B cell (primary cell): ENCODE measurements at regions not wholly inside any gene's neighbourhood (a gene's known extent, or its start where the extent isn't known, plus 50 kb on each side); places are given as distances from the start of the nearest gene placed in this dataset.

Experiments used
- ATAC-seq: fragments of 200-7000 bp; cut with Tn5 transposase; one replicate; pipeline ENCODE4 v1.10.0; 2021; ENCODE audit warnings: low read depth, mild to moderate bottlenecking, moderate number of reproducible peaks, moderate library complexity
- CTCF ChIA-PET: fragments of 350-600 bp; sonication (Branson Sonifier 250); formaldehyde crosslinking; loops from one replicate; lab custom pipeline; 2021; ENCODE audit warnings: antibody characterized with exemption, inconsistent platforms; lab: Charles Lee
- POLR2A ChIA-PET: fragments of 350-600 bp; sonication (Branson Sonifier 250); formaldehyde crosslinking; loops from one replicate; lab custom pipeline; 2021; ENCODE audit warnings: antibody characterized with exemption; lab: Charles Lee
- DNase-seq: peaks from one replicate; pipeline ENCODE4 v3.0.0; 2013
- H2AFZ ChIP-seq: 2 replicates; pipeline ENCODE4 v1.6.1; 2012; ENCODE audit warnings: mild to moderate bottlenecking, low read depth, low read length; ENCODE audit not compliant: insufficient read depth, poor library complexity, severe bottlenecking
- H3K27ac ChIP-seq, 2 donors: 1 replicate in 1 of 2; 2 replicates in 1 of 2; pipeline ENCODE4 v1.5.1; 2012 to 2013; ENCODE audit warnings: low read length in 2 of 2, mild to moderate bottlenecking in 2 of 2, moderate library complexity in 1 of 2
- H3K27me3 ChIP-seq, 4 experiments: fragments of 200-600 bp in 1 of 4; sonication (generic) in 1 of 4; replicated peaks in 1 of 4; 1 replicate in 2 of 4; 2 replicates in 2 of 4; pipeline versions ENCODE4 v1.6.1 to v1.7.0; 2013 to 2016; ENCODE audit warnings: low read length in 3 of 4, mild to moderate bottlenecking in 2 of 4, mixed read lengths in 1 of 4, moderate library complexity in 1 of 4; ENCODE audit not compliant: insufficient read depth in 4 of 4, control insufficient read depth in 3 of 4; ENCODE audit errors: control extremely low read depth in 1 of 4
- H3K36me3 ChIP-seq, 2 experiments: replicated peaks in 1 of 2; 1 replicate in 1 of 2; 2 replicates in 1 of 2; pipeline versions ENCODE4 v1.6.1 to v1.7.1; 2013; ENCODE audit warnings: low read length in 1 of 2; ENCODE audit not compliant: insufficient read depth in 2 of 2, control insufficient read depth in 1 of 2; ENCODE audit errors: control extremely low read depth in 1 of 2, extremely low read depth in 1 of 2
- H3K4me1 ChIP-seq, 2 donors: fragments of 200-600 bp in 1 of 2; sonication (generic) in 1 of 2; 1 replicate in 1 of 2; 2 replicates in 1 of 2; pipeline versions ENCODE4 v1.5.1 to v1.6.1; 2013 to 2017; ENCODE audit warnings: low read length in 2 of 2; ENCODE audit not compliant: control insufficient read depth in 2 of 2, insufficient read depth in 2 of 2
- H3K4me2 ChIP-seq: replicated peaks from 2 replicates; pipeline ENCODE3; 2012; ENCODE audit warnings: mild to moderate bottlenecking, low read depth, low read length; ENCODE audit not compliant: poor library complexity, severe bottlenecking
- H3K4me3 ChIP-seq, 5 experiments: fragments of 200-600 bp in 1 of 5; sonication (generic) in 1 of 5; 1 replicate in 3 of 5; 2 replicates in 2 of 5; pipeline versions ENCODE4 v1.5.1 to v1.7.0; 2011 to 2016; ENCODE audit warnings: low read length in 4 of 5, mild to moderate bottlenecking in 4 of 5, low read depth in 2 of 5, control low read depth in 1 of 5, moderate library complexity in 1 of 5; ENCODE audit not compliant: insufficient read depth in 1 of 5; ENCODE audit errors: control extremely low read depth in 1 of 5, extremely low read depth in 1 of 5
- H3K79me2 ChIP-seq: fragments of 200-600 bp; sonication (generic); one replicate; pipeline ENCODE4 v1.6.0; 2016; ENCODE audit warnings: low read length; ENCODE audit not compliant: control insufficient read depth, insufficient read depth
- H3K9ac ChIP-seq: fragments of 200-600 bp; sonication (generic); 2 replicates; pipeline ENCODE4 v1.6.1; 2017; ENCODE audit warnings: mild to moderate bottlenecking, low read length, moderate library complexity
- H3K9me3 ChIP-seq, 3 donors: one replicate each; pipeline versions ENCODE4 v1.6.1 to v1.7.1; 2013; ENCODE audit warnings: low read length in 2 of 3; ENCODE audit not compliant: control insufficient read depth in 2 of 3, insufficient read depth in 1 of 3; ENCODE audit errors: control extremely low read depth in 1 of 3
- H4K20me1 ChIP-seq: 2 replicates; pipeline ENCODE4 v1.6.0; 2012; ENCODE audit warnings: mild to moderate bottlenecking, low read length; ENCODE audit not compliant: insufficient read depth, control insufficient read depth, poor library complexity, severe bottlenecking
- H3K27ac Mint-ChIP-seq: one replicate; pipeline ENCODE4 v1.8.0; 2021; ENCODE audit warnings: mixed read lengths
- H3K27me3 Mint-ChIP-seq: one replicate; pipeline ENCODE4 v1.8.0; 2021; ENCODE audit warnings: mixed read lengths
- H3K4me1 Mint-ChIP-seq: one replicate; pipeline ENCODE4 v1.8.0; 2021; ENCODE audit warnings: mixed read lengths
- H3K4me3 Mint-ChIP-seq: one replicate; pipeline ENCODE4 v1.8.0; 2021; ENCODE audit warnings: mixed read lengths
- H3K9me3 Mint-ChIP-seq: one replicate; pipeline ENCODE4 v1.8.0; 2022; ENCODE audit warnings: mixed read lengths; ENCODE audit not compliant: insufficient read depth
- EZH2 ChIP-seq: IDR thresholded peaks from 2 replicates; pipeline ENCODE4 v1.6.1; 2012; ENCODE audit warnings: borderline replicate concordance, low read depth, mild to moderate bottlenecking, moderate library complexity, low read length; ENCODE audit not compliant: insufficient read depth, poor library complexity, severe bottlenecking
- WGBS: methylation state at CpG from one replicate; pipeline ENCODE4 v1.1.5; 2013; ENCODE audit warnings: missing lambda C conversion rate; ENCODE audit not compliant: insufficient coverage; 5-methylcytosine and 5-hydroxymethylcytosine counted together
- intact Hi-C: fragments of 100-400 bp; cut with micrococcal nuclease; formaldehyde crosslinking; loops from one replicate; pipeline ENCODE4 v1.10.0; 2022
- TF ChIP-seq, protein P1 (sequence below): fragments of 200-600 bp; IDR thresholded peaks from one replicate; pipeline ENCODE4 v1.8.0; 2022; ENCODE audit warnings: antibody characterized with exemption, mild to moderate bottlenecking

GRCh38 chr2:236971919-236972381 lies 113.7 kb upstream of the COPS8 start:
- ATAC-seq, result no peak
- intact Hi-C loops, result no loop called here
- Mint-ChIP-seq H3K9me3 (no peaks in the 10 kb centered on the region), H3K4me3 (no peak overlapping the region), H3K4me1 (no peaks in the 10 kb centered on the region), H3K27ac (no peak overlapping the region), H3K27me3 (peaks cover 13% of the 10 kb centered on the region)
- Histone ChIP-seq H3K9me3 (no peaks in the 10 kb centered on the region), H3K27me3 (peaks cover 0 to 6% (median 0%) of the 10 kb centered on the region in 4 experiments), H3K4me2 (no peak overlapping the region), H3K4me1 (no peaks in the 10 kb centered on the region), H4K20me1 (no peaks in the 10 kb centered on the region), H2AFZ (no peak overlapping the region), H3K27ac (no peak overlapping the region), H3K4me3 (no peak overlapping the region), H3K9ac (no peak overlapping the region), H3K79me2 (no peaks in the 10 kb centered on the region), H3K36me3 (no peaks in the 10 kb centered on the region)
- TF ChIP-seq, protein P1, sequence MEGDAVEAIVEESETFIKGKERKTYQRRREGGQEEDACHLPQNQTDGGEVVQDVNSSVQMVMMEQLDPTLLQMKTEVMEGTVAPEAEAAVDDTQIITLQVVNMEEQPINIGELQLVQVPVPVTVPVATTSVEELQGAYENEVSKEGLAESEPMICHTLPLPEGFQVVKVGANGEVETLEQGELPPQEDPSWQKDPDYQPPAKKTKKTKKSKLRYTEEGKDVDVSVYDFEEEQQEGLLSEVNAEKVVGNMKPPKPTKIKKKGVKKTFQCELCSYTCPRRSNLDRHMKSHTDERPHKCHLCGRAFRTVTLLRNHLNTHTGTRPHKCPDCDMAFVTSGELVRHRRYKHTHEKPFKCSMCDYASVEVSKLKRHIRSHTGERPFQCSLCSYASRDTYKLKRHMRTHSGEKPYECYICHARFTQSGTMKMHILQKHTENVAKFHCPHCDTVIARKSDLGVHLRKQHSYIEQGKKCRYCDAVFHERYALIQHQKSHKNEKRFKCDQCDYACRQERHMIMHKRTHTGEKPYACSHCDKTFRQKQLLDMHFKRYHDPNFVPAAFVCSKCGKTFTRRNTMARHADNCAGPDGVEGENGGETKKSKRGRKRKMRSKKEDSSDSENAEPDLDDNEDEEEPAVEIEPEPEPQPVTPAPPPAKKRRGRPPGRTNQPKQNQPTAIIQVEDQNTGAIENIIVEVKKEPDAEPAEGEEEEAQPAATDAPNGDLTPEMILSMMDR, result no peak
- TF ChIP-seq EZH2, result no peak
- WGBS, result 75% methylated on average over 19 of the region's 20 CpGs
- DNase-seq, result no peak
- CTCF ChIA-PET, result no interaction called here
- POLR2A ChIA-PET, result no interaction called here

GRCh38 chr2:236972491-236973342 lies 113.0 kb upstream of the COPS8 start:
- no peaks in the 10 kb centered on the region for H3K9me3 ChIP-seq
- 81% methylated on average over 8 of the region's 11 CpGs for WGBS
- H3K4me1 ChIP-seq, result no peaks in the 10 kb centered on the region
- Mint-ChIP-seq H3K9me3 (no peaks in the 10 kb centered on the region), H3K27ac (no peak overlapping the region), H3K4me3 (no peak overlapping the region), H3K4me1 (no peaks in the 10 kb centered on the region), H3K27me3 (peaks cover 19% of the 10 kb centered on the region)
- no peak overlapping the region for H3K9ac ChIP-seq
- no peaks in the 10 kb centered on the region for H4K20me1 ChIP-seq
- no peaks in the 10 kb centered on the region for H3K79me2 ChIP-seq
- no peak overlapping the region for H3K4me3 ChIP-seq
- H3K36me3 ChIP-seq, result no peaks in the 10 kb centered on the region
- ATAC-seq (no peak), DNase-seq (peak; percentile 4)
- TF ChIP-seq, protein P1, result no peak
- no peak for TF ChIP-seq EZH2
- no peak overlapping the region for H3K4me2 ChIP-seq
- CTCF ChIA-PET, result interaction anchor here (1.3 kb wide), 1 partner anchor 13 kb away, joined by 3 read pairs; no protein-coding TSS in a partner anchor
- POLR2A ChIA-PET, result no interaction called here
- intact Hi-C loops, result no loop called here
- no peak overlapping the region for H3K27ac ChIP-seq
- H3K27me3 ChIP-seq, result peaks cover 0 to 9% (median 0%) of the 10 kb centered on the region in 4 experiments
- H2AFZ ChIP-seq, result no peak overlapping the region
